Parathyroid adenoma (tissue), 2 donors: ENCODE measurements at regions not wholly inside any gene's neighbourhood (a gene's known extent, or its start where the extent isn't known, plus 50 kb on each side); places are given as distances from the start of the nearest gene placed in this dataset.

Source experiments
- H2AFZ ChIP-seq: fragments of 300-600 bp; sonication (generic); one replicate; pipeline ENCODE4 v1.7.0; 2017; ENCODE audit warnings: antibody characterized with exemption, mild to moderate bottlenecking
- H3K27ac ChIP-seq: fragments of 300-600 bp; sonication (generic); one replicate; pipeline ENCODE4 v1.7.0; 2017
- H3K27me3 ChIP-seq: fragments of 300-600 bp; sonication (generic); one replicate; pipeline ENCODE4 v1.7.0; 2017; ENCODE audit warnings: low read length; ENCODE audit not compliant: control insufficient read depth, insufficient read depth
- H3K36me3 ChIP-seq: fragments of 300-600 bp; sonication (generic); one replicate; pipeline ENCODE4 v1.7.0; 2017; ENCODE audit warnings: low read length; ENCODE audit not compliant: control insufficient read depth, insufficient read depth
- H3K4me1 ChIP-seq: fragments of 300-600 bp; sonication (generic); one replicate; pipeline ENCODE4 v1.7.0; 2017; ENCODE audit warnings: control low read depth
- H3K4me2 ChIP-seq: fragments of 300-600 bp; sonication (generic); one replicate; pipeline ENCODE4 v1.7.0; 2017; ENCODE audit warnings: low read length
- H3K4me3 ChIP-seq: fragments of 300-600 bp; sonication (generic); one replicate; pipeline ENCODE4 v1.7.0; 2017; ENCODE audit warnings: low read depth, low read length
- H3K79me2 ChIP-seq: fragments of 300-600 bp; sonication (generic); one replicate; pipeline ENCODE4 v1.7.0; 2017; ENCODE audit warnings: control low read depth
- H3K9ac ChIP-seq: fragments of 300-600 bp; sonication (generic); one replicate; pipeline ENCODE4 v1.7.0; 2017; ENCODE audit warnings: mild to moderate bottlenecking
- H3K9me3 ChIP-seq: fragments of 300-600 bp; sonication (generic); one replicate; pipeline ENCODE4 v1.7.0; 2017; ENCODE audit warnings: low read length; ENCODE audit not compliant: control insufficient read depth
- TF ChIP-seq, protein P1 (sequence below): fragments of 300-600 bp; sonication (generic); IDR thresholded peaks from one replicate; pipeline ENCODE4 v1.7.0; 2017; ENCODE audit warnings: antibody characterized with exemption, mild to moderate bottlenecking
- donor health status: primary hyperparathyroidism.

DNA sequence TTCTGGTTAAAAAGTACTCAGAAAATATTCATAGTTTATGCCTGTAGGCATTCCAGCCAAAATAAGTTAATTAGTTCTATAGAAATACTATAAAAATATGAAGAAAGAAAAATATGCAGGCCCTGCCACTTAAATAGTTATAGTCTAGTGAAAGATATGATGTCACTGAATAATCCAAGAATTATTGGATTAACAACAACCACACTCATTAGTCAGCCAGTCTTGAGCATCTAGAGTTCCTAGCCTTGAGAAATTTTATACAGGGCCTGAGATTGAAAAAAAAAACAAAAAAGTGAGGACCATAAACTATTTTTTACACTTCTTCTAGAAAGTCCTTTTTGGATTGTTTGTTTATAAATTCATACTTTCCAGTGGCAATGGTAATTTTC is 823.0 kb downstream of the FAT4 start:
- Histone ChIP-seq H3K4me3 (no peak overlapping the region), H2AFZ (no peak overlapping the region), H3K4me1 (no peaks in the 10 kb centered on the region), H3K79me2 (no peaks in the 10 kb centered on the region), H3K27me3 (no peaks in the 10 kb centered on the region), H3K27ac (no peak overlapping the region), H3K9me3 (no peaks in the 10 kb centered on the region), H3K36me3 (no peaks in the 10 kb centered on the region), H3K9ac (no peak overlapping the region), H3K4me2 (no peak overlapping the region)
- TF ChIP-seq, protein P1, sequence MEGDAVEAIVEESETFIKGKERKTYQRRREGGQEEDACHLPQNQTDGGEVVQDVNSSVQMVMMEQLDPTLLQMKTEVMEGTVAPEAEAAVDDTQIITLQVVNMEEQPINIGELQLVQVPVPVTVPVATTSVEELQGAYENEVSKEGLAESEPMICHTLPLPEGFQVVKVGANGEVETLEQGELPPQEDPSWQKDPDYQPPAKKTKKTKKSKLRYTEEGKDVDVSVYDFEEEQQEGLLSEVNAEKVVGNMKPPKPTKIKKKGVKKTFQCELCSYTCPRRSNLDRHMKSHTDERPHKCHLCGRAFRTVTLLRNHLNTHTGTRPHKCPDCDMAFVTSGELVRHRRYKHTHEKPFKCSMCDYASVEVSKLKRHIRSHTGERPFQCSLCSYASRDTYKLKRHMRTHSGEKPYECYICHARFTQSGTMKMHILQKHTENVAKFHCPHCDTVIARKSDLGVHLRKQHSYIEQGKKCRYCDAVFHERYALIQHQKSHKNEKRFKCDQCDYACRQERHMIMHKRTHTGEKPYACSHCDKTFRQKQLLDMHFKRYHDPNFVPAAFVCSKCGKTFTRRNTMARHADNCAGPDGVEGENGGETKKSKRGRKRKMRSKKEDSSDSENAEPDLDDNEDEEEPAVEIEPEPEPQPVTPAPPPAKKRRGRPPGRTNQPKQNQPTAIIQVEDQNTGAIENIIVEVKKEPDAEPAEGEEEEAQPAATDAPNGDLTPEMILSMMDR = no peak

DNA sequence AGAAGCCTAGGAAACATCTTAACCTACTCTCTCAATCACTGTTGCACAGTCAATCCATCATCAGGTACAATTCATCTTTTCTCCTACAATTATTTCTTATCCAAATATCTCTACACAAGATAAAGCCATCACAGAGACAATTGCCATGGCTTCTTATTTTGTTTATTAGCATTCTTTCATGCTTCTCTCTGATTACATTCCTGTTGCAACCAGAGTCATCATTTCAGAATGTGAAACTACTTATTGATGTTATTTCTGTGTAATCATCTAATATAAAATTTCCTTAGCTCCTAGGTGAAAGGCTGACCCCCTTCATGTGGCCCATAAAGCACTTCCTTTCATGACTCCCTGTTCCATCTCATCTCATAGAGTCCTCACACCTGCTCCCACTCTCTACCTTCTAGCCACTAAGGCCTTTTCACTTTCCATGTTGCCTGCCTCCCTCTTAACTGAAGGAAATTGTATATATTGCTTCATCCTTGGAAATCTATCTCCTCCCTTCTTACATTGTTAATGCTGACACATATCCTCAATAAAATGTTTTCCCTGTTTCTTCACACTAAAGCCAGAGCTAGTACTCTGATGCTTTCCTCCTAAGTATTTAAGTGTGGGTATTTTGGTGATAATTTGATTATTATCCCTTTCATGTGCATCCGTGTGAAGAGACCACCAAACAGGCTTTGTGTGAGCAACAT is 829.9 kb downstream of the FAT4 start:
- no peak overlapping the region for H3K9ac ChIP-seq
- TF ChIP-seq, protein P1 = no peak

DNA sequence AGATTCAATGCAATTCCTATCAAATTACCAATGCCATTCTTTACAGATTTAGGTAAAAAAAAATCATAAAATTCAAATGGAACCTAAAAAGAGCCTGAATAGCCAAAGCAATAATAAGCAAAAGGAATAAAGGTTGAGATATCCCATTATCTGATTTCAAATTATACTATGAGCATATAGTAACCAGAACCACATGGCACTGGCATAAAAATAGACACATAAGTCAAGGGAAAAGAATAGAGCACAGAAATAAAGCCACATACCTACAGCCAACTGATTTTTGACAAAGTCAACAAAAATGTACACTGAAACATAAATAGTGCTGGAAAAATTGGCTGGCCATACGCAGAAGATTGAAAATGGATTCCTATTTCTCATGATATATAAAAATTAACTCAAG is 853.7 kb downstream of the FAT4 start:
- TF ChIP-seq, protein P1 = no peak
- H3K36me3 ChIP-seq = no peaks in the 10 kb centered on the region
- no peaks in the 10 kb centered on the region for H3K27me3 ChIP-seq
- no peaks in the 10 kb centered on the region for H3K9me3 ChIP-seq
- no peak overlapping the region for H2AFZ ChIP-seq
- no peaks in the 10 kb centered on the region for H3K79me2 ChIP-seq
- no peak overlapping the region for H3K9ac ChIP-seq
- H3K4me2 ChIP-seq = no peak overlapping the region
- no peaks in the 10 kb centered on the region for H3K4me1 ChIP-seq
- no peak overlapping the region for H3K27ac ChIP-seq
- no peak overlapping the region for H3K4me3 ChIP-seq

More for the DNA sequence above, 829.9 kb downstream of the FAT4 start:
- H3K36me3 ChIP-seq = no peaks in the 10 kb centered on the region
- H2AFZ ChIP-seq = no peak overlapping the region
- H3K4me3 ChIP-seq = no peak overlapping the region
- H3K27me3 ChIP-seq = no peaks in the 10 kb centered on the region
- no peak overlapping the region for H3K4me2 ChIP-seq
- no peaks in the 10 kb centered on the region for H3K79me2 ChIP-seq
- H3K9me3 ChIP-seq = no peaks in the 10 kb centered on the region
- no peak overlapping the region for H3K27ac ChIP-seq
- no peaks in the 10 kb centered on the region for H3K4me1 ChIP-seq

- H3K4me3 ChIP-seq = no peak overlapping the region
- H3K27me3 ChIP-seq = no peaks in the 10 kb centered on the region
- TF ChIP-seq, protein P1 = no peak
Measured at GRCh38 chr4:126172126-126172525, 857.4 kb downstream of the FAT4 start.

GRCh38 chr4:126174627-126175026 is 859.9 kb downstream of the FAT4 start:
- H3K36me3 ChIP-seq = no peaks in the 10 kb centered on the region
- H3K27me3 ChIP-seq = no peaks in the 10 kb centered on the region
- H3K4me1 ChIP-seq = no peaks in the 10 kb centered on the region
- H3K9ac ChIP-seq = no peak overlapping the region
- H2AFZ ChIP-seq = no peak overlapping the region
- H3K27ac ChIP-seq = no peak overlapping the region
- H3K9me3 ChIP-seq = no peaks in the 10 kb centered on the region
- H3K4me3 ChIP-seq = no peak overlapping the region
- H3K4me2 ChIP-seq = no peak overlapping the region
- no peaks in the 10 kb centered on the region for H3K79me2 ChIP-seq
- TF ChIP-seq, protein P1 = no peak

More at GRCh38 chr4:126172126-126172525, 857.4 kb downstream of the FAT4 start:
- no peaks in the 10 kb centered on the region for H3K4me1 ChIP-seq
- H3K36me3 ChIP-seq = no peaks in the 10 kb centered on the region
- no peak overlapping the region for H3K9ac ChIP-seq
- no peak overlapping the region for H3K4me2 ChIP-seq
- H2AFZ ChIP-seq = no peak overlapping the region
- no peak overlapping the region for H3K27ac ChIP-seq
- no peaks in the 10 kb centered on the region for H3K79me2 ChIP-seq
- no peaks in the 10 kb centered on the region for H3K9me3 ChIP-seq
